Occipital lobe (tissue), 1 donor: ENCODE measurements at regions not wholly inside any gene's neighbourhood (a gene's known extent, or its start where the extent isn't known, plus 50 kb on each side); places are given as distances from the start of the nearest gene placed in this dataset.
"Not testable (repeated sequence)": the region's sequence is repeated elsewhere in the genome, so short reads cannot be mapped to it uniquely, and the experiment has no call there.

Source experiments
- DNase-seq: peaks from one replicate; lab custom pipeline; 2025; lab: John Stamatoyannopoulos, UW

DNA sequence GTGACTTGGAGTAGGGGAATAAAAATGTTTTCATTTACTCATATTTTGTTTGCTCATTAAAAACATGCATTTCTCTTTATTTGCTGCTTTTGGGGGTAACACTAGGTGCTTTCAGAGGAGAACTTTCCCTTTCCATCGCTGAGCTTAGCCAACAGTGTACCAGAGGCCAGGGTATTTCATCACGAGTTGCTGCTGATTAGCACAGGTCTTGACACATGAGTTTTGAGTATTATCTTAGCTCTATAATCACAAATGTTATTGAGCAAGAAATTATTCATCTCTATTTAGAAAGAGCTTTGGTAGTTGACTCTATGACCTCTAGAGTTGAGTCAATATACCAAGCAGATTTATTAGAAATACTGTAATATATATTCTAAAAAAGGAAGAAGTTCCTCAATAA is 375.9 kb downstream of the NXPH1 start:
- DNase-seq: no peak

DNA sequence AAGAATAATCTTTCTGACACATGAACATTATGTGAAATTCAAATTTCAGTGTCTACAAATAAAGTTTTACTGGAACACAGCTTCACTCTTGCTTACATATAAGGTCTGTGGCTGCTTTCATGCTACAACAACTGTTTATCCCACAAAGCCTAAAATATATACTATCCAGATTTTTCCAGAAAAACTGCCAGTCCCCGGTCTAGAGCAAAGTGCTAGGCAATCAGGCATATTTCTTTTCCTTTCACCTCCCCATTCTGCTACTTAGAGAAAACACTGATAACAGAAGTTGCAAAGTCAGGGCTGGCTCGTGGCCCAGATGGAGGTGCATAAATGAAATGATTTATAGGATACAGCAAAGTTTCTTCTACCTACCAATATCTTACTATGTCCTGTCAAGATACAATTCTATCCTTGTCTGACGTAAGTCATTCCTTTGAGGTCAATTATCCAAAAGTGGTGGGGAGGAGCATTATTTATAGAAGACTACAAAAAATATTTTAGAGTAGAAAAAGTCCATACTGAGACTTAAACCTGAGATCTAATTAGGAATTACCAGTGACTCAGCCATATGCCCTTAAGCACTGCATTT is 384.1 kb downstream of the NXPH1 start:
- no peak for DNase-seq

DNA sequence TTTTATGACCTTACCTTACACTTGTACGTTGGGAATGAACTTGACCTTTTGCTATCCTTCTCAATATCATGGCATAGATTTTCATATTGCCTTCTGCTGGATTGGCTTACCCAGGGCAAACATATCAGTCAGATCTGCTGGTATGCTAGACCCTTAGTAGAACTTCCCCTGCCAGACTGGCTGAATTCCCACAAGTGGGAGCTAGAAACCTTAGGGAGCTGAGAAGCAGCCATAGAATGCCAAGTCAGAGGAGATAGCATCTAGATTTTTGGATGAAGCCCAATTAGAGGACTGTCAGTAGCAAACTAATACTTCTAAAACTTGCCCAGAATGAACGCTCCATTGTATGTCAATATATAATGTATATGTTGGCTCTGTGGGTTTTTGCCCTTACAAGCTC is 385.0 kb downstream of the NXPH1 start:
- no peak for DNase-seq

DNA sequence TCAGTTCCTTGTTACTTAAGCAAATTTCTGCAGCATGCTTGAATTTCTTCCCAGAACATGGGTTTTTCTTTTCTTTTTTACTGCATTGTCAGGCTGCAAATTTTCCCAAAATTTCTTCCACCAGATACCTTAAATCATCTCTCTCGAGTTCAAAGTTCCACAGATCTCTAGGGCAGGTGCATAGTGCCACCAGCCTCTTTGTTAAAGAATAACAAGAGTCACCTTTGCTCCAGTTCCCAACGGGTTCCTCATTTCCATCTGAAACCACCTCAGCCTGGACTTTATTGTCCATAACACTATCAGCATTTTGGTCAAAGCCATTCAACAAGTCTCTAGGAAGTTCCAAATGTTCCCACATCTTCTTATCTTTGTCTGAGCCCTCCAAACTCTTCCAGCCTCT is 389.2 kb downstream of the NXPH1 start:
- DNase-seq: no peak

DNA sequence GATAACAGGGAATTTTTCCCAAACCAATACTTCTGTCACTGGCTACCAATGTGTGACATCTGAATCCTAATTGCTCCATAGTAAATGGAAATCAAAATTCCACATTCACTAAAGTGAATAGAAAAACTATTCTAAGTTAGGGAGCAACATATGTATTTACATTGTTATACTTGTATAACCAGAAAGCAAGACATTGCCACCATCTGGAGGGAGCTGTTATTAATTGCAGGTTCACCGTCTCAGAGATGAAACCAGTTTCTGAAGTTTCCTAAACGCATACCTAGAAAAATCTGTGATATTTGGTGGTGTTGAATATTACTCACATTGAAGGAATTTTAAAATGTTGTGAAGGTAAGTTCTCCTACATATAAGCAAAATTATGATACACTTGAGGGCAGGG is 390.1 kb downstream of the NXPH1 start:
- no peak for DNase-seq

DNA sequence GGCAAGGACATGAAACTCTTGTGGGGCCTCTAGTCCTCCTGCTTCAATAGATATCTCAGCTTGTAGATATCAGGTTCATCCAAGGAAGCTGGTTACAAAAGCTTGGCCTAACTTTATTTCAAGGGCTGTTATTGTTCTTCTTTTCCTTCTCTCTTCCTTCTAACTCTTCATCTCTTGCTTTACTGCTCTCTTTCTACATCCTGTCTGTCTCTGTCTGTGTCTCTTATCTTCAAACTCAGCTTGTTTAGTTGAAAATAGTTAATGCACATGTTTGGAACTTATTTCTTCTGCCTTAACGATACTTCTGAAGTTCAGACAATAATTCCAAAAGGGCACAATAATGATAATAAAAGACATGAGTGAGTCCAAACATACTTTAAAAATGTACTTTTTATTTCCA is 393.9 kb downstream of the NXPH1 start:
- DNase-seq: no peak

DNA sequence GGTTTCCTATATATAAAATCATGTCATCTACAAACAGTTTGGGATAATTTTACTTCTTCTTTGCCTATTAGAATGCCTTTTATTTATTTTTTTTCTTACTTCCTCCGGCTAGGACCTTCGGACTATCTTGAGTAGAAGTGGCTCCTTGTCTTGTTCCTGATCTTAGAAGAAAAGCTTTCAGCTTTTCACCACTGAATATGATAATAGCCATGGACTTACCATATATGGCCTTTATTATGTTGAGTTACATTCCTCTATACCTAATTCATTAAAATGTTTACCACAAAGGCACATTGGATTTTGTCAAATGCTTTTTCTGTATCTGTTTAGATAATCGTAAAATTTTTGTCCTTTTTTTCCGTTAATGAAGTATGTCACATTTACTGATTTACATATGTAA is 395.7 kb downstream of the NXPH1 start:
- DNase-seq: no peak

DNA sequence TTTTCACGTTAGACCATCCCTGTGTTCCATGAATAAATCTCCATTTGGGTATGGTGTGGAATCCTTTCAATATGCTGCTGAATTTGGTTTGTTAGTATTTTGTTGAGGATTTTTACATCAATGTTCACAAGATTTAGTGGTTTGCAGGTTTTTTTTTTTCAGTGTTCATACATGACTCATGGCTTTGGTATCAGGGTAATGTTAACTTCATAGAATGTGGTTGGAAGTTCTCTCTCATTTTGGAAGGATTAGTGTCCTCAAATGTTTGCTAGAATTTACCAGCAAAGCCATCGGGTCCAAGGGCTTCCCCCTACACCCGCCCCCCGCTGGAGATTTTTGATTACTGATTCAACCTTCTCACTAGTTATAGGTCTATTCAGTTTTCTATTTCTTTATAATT is 398.0 kb downstream of the NXPH1 start:
- DNase-seq: no peak

DNA sequence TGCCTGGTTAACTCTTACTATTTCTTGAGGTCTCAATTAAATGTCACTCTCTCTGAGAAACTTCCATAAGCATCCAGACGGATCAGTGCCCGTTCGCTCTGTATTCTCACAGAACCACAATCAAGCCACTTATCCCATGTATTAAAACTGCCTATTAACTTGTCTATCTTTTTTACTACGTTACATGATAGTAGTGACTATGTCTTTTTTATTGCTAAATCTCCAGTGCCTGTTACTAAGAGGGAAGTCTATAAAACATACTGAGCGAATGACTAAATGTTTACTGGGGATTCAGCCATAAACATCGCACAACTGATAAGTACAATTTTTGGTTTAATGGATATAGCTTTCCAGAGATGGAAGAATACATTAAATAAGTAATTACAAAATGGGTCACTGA is 399.9 kb downstream of the NXPH1 start:
- no peak for DNase-seq

DNA sequence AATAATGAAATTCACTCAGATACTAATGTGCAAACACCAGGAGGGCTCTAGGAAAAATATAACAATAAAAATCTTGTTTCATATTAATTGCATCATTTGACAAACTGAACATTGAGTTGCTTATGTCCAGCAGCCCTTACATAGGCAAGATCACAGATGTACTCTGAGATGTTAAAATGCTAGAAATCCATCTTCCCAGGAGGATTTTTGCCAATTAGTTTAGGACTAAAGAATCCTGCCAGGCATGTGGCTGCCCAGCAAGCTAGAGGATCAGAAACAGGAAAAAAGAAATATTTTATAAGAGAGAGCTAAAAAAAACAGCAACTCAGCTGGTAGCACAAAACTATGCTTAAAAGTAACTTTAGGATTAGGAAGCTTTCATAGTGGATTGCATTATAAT is 407.8 kb downstream of the NXPH1 start:
- no peak for DNase-seq

DNA sequence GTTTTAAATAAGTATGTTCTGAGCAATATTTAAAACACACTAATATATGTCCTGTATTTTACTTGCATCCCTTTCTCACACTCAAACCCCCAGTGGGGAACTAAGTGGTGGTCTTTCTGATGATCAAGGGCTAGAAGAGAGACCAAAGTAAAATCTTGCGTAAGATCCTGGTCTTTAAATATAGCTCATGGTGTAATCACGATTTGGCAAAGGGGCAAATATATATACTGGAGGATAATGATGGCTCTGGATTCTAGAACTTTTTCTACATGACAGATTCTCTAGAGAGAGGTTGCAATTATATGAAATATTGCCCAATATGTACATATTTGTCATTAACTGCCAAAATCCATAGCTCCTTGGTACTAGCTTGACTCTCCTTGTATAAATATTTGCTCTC is 438.3 kb downstream of the NXPH1 start:
- no peak for DNase-seq

DNA sequence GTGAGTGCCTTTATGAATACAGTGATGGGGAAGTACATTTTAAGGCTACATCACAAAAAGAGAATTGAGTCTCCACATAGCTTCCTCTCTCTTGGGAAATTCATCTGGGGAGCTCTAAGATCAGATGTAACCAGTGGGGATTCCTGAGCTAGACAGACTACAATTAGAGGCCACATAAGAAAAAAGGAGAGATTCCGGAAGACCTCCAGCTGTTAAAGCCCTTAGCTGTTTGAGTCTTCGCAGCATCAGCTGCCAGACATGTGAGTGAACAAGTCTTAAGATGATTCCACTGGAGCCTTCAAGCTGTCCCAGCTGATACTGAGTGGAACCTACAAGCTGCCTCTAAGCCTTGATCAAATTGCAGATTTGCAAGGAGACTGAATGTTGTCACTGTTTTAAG is 448.5 kb downstream of the NXPH1 start:
- DNase-seq: no peak

DNA sequence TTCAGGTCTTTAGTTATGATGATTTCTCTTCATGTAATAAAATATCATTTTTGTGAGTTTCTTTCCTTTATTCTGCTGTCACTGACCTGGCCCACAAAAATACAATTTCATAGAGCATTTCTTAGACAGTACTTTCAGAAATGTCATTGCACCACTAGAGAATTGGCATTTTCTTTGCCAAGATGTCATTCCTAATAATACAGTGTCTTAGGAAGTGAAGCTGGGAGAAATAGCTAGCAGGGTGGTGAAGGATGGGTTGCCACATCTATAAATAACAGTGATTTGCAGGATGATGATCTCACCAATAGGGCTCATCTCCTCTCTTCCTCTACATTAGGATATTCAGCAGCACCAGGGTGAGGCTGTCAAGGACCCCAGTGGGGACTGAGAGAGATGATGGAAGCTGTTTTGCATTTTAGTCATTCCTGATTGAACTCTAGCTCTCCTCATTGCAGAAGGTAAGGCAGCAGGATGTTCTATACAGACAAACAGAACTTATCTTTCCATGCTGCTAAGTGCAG is 452.1 kb downstream of the NXPH1 start:
- DNase-seq: no peak

DNA sequence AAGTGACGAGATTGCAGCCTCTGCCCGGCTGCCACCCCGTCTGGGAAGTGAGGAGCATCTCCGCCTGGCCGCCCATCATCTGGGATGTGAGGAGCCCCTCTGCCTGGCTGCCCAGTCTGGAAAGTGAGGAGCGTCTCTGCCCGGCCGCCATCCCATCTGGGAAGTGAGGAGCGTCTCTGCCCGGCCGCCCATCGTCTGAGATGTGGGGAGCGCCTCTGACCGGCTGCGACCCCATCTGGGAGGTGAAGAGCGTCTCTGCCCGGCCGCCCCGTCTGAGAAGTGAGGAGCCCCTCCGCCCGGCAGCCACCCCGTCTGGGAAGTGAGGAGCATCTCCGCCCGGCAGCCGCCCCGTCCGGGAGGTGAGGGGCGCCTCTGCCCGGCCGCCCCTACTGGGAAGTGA is 456.9 kb downstream of the NXPH1 start:
- DNase-seq: not testable (repeated sequence)

DNA sequence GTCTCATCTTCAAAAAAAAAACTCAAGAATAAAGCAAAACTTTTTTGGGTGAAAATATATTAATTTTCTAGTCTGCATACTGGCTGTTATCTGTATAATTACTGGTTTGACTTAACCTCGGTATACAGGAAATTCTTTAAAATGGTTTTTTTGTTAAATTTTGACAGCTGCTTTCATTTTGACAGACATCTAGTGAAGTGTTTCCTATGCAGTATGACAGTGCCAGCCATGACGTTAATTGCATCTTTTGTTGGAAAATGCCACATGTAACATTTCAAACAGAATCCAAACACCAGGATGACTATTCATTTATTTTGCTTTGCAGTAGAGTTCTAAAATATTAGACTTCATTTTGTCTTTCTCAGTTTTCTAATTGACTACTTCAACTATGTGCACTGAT is 460.4 kb downstream of the NXPH1 start:
- DNase-seq: no peak

DNA sequence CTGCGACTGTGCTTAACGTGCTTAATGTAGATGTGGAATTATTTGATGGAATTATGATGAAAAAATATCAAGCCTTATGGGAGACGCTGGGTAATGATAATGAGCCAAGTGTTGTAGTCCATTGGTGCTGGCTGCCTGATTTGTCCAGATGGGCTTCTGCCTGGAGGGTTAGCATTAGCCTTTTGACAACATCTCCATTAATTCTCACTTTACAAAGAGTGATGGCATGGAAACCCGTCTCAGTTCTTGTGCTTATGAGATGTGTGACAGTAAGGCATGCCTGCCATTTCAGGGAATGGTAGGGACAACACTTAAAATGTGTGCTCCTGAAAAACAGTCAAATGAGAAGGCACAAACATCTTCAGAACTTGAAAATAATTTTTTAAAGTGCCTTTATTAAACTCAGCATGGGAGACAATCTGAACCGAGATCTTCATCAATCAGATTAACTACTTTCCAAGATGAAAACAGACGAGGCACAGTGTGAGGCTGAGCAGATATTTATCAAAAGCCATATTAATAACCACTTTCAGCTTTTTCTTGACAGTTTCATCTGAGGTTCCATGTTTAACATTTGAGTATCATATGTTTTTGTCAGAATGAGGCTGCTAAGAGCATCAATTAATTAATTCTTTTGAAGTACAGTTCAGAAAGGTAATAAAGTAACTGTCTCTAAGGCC is 473.1 kb downstream of the NXPH1 start:
- no peak for DNase-seq

DNA sequence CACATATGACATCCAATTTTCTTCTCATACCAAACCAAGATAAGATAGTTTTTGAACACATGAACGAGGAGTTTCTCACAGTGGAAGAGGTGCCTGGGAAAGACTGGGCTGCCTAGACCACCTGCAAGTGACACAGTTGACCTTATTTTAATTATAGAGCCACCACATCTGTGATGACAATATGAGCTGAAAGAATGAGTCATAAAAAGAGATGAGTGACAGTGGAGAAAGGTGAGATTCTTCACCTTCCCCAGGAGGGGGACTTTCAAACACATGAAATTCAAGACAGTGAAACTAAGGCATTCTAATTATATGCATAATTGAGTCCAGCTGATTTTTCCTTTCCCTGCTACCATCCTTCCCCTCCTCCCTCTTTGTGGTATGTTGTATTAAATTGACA is 475.5 kb downstream of the NXPH1 start:
- DNase-seq: no peak

DNA sequence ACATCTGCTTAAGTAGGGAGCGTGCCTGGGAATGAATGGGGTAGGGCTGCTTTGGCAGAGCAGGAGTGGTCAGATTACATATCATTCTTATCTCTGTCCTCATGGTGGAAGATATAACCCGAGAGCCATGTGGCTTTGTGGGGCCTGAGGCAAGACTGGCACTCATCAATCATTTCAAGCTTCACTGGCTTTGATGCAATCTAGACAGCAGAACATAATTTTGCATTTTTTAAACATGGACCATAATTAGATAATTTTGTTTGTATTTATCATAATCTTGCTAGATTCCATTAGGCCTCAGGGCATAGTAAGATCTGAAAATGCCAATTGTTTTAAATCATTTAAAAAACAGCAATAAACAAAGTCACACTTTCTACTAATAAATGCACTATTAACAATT is 480.3 kb downstream of the NXPH1 start:
- DNase-seq: no peak

DNA sequence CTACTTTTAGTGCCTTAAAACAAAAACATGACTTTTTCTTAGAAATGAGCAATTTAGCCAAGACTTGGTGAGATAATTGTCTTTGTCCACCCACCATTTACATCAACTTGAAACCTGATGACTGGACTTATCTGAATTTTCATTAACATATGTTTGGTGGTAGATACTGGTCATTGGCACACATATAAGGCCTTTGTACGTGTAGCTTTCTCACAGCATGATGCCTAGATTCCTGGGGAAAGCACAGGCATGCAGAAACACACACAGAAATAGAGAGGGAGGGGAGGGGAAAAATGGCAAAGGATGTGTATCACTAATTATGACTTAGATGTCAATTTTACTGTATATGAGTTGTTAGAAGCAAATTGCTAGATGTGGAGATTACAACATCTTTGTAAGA is 488.4 kb downstream of the NXPH1 start:
- DNase-seq: no peak

DNA sequence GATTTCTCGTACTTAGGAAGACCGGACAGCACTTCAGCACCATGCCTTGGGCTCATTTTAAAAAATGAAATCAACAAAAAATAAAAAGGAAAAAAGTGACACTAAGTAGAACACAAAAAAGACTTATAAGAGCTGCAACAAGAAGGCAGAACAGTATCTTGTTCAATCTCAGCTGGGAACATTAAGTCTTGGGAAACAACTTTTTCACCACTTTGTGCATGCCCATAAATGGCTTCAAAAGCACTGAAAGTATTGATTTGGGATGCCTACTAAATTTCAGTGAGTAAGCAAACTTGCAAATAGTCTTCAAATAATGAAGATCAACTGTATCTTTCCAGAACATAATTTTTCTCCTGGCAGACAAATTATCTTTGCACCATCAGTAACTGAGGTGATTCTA is 489.3 kb downstream of the NXPH1 start:
- DNase-seq: no peak

DNA sequence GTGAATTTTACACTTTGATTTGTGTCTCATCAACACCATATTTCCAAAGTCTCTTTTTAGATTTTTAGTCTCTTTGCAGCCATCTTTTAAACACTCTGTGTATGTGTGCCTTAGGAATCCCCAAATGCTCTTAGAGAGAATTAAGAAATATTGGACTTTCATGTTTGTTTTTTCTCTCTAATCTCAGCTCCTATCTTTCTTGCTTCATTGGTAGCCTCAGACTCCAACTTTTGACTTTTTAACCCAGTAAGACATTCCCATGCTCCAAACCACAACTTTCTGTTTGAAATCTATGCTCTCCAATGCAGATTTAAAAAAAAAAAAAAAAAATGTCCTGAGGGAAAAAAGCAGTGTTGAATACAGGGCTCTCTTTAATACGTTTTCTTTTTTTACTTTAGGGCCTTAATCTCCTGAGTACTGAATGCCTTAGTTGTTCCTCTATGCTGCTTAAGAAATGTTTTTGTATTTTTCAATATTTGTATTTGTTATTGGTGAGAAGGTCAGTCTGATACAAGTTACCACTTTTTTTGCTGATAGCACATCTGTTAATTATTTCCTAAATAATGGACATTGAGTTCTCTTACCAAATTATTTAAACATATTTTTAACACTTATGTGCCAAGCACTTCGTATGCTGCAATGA is 489.9 kb downstream of the NXPH1 start:
- no peak for DNase-seq

DNA sequence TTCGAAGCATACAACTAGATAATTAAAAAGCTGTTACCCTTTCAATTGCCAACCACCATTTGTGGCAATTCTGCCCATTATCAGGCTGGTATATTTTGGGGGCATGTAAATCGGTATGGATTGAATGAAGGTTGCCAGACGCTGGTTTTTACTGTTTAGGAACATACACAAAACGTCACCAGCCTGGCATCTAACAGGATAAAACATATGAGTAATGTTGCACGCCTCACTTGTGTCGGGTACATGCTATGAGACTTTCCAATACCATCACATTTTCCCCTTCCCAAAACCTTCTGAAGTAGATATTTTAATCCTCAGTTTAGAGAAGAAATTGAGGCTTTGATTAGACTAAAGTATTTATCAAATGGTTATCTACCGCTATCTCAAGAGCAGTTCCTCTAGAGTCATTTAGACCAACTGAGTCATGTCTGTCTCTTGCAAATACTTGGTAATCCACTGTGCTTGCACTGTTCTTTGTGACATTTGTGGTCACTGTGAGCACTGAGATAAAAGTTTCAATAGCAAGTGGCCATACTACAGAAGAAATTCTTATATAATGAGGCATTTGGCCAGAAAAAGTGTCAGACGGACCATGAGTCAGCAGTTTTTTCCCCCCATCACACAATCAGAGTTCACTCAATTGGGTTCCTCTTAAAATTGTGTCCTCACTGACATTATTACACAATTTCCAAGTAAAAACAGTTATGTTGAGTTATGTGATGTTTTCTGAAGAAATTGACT is 498.7 kb downstream of the NXPH1 start:
- DNase-seq: no peak
